ENCODE measurements at regions not wholly inside any gene's neighbourhood (a gene's known extent, or its start where the extent isn't known, plus 50 kb on each side); places are given as distances from the start of the nearest gene placed in this dataset.

DNA sequence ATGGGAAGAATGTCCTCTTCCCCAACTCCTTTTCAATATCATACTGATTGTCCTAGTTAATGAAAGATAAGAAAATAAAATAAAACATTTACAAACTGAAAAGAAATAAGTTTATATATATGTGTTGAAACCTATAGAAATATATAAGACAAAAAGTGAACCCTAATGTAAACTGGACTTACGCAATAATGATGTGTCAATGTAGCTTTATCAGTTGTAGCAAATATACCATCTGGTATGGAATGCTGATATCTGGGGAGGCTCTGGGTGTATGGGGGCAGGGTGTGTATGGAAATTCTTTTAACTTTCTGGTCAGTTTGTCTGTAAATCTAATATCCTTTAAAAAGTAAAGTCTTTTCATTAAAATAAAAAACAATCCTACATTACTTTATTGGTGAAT, 603.9 kb downstream of the DMRTA1 start:
- DNase-seq = no peak
- Histone ChIP-seq H3K36me3 (ENCODE audit: control insufficient read depth in 1 of 2, insufficient read depth in 2 of 2, low read length in 2 of 2) (no peaks in the 10 kb centered on the region), H2AFZ (ENCODE audit: insufficient read depth, low read length, poor library complexity) (no peak overlapping the region), H3K4ac (ENCODE audit: low read depth, low read length) (no peak overlapping the region), H3K23ac (ENCODE audit: low read length) (no peak overlapping the region), H2BK12ac (ENCODE audit: low read length) (no peak overlapping the region), H4K91ac (ENCODE audit: low read depth, low read length) (no peak overlapping the region), H4K8ac (ENCODE audit: low read depth, low read length) (no peak overlapping the region), H2BK120ac (ENCODE audit: insufficient read depth, low read length, poor library complexity) (no peak overlapping the region), H3K79me1 (ENCODE audit: low read length) (no peaks in the 10 kb centered on the region), H3K4me1 (ENCODE audit: control insufficient read depth in 1 of 2, insufficient read depth in 2 of 2, low read length in 2 of 2) (peaks cover 5% of the 10 kb centered on the region in 2 experiments), H3K14ac (ENCODE audit: low read length) (no peak overlapping the region), H3K9me3 (ENCODE audit: insufficient read depth, low read depth, low read length) (no peaks in the 10 kb centered on the region), H3K79me2 (ENCODE audit: control insufficient read depth, insufficient read depth, low read length, poor library complexity) (no peaks in the 10 kb centered on the region), H3K4me3 (ENCODE audit: low read depth, low read length) (no peak overlapping the region), H2BK5ac (ENCODE audit: low read depth, low read length, poor library complexity) (no peak overlapping the region), H3K27ac (ENCODE audit: low read depth, low read length) (no peak overlapping the region), H3K27me3 (ENCODE audit: insufficient read depth, low read length) (no peaks in the 10 kb centered on the region), H3K4me2 (ENCODE audit: low read length) (no peak overlapping the region), H2AK5ac (ENCODE audit: low read length) (no peak overlapping the region), H3K18ac (ENCODE audit: low read length) (no peak overlapping the region), H4K12ac (ENCODE audit: low read depth, low read length) (no peak overlapping the region), H3K9ac (ENCODE audit: low read length) (no peak overlapping the region)
- WGBS (ENCODE audit: extremely low coverage, insufficient coverage, insufficient read length) = no CpG with 5 or more reads among the region's 1 CpG

DNA sequence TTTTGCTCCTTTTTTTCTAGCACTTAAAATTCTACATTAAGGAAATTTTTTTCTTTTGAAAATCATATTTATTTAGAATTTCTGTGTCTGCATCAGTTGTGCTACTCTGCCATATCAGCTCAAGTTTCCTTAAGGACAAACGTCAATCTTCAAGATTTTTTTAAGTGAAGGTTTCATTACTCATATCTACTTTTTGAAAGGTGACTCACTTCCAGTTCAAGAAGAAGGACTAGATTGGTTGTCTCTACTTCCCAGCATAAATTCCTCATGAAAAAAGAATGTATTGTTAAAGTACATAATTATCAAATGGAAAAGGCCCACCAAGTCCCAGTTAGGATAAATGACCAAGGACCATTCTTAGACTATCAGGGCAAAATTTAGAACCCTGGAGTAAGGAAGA, 626.5 kb downstream of the DMRTA1 start:
- H3K79me1 ChIP-seq (ENCODE audit: low read length) = no peaks in the 10 kb centered on the region
- H2AK5ac ChIP-seq (ENCODE audit: low read length) = no peak overlapping the region
- WGBS (ENCODE audit: extremely low coverage, insufficient coverage, insufficient read length) = no CpG with 5 or more reads among the region's 1 CpG
- H3K27ac ChIP-seq (ENCODE audit: low read depth, low read length) = no peak overlapping the region
- H2BK12ac ChIP-seq (ENCODE audit: low read length) = no peak overlapping the region
- DNase-seq = no peak
- H4K12ac ChIP-seq (ENCODE audit: low read depth, low read length) = no peak overlapping the region
- no peaks in the 10 kb centered on the region for H3K79me2 ChIP-seq (ENCODE audit: control insufficient read depth, insufficient read depth, low read length, poor library complexity)
- H2AFZ ChIP-seq (ENCODE audit: insufficient read depth, low read length, poor library complexity) = no peak overlapping the region
- H4K91ac ChIP-seq (ENCODE audit: low read depth, low read length) = no peak overlapping the region
- no peak overlapping the region for H3K14ac ChIP-seq (ENCODE audit: low read length)
- no peak overlapping the region for H3K23ac ChIP-seq (ENCODE audit: low read length)
- no peak overlapping the region for H3K4me2 ChIP-seq (ENCODE audit: low read length)
- H3K4me3 ChIP-seq (ENCODE audit: low read depth, low read length) = no peak overlapping the region
- no peak overlapping the region for H4K8ac ChIP-seq (ENCODE audit: low read depth, low read length)
- no peak overlapping the region for H3K4ac ChIP-seq (ENCODE audit: low read depth, low read length)
- no peaks in the 10 kb centered on the region for H3K4me1 ChIP-seq (ENCODE audit: control insufficient read depth in 1 of 2, insufficient read depth in 2 of 2, low read length in 2 of 2)
- no peak overlapping the region for H2BK5ac ChIP-seq (ENCODE audit: low read depth, low read length, poor library complexity)
- no peaks in the 10 kb centered on the region for H3K9me3 ChIP-seq (ENCODE audit: insufficient read depth, low read depth, low read length)
- H3K18ac ChIP-seq (ENCODE audit: low read length) = no peak overlapping the region
- H2BK120ac ChIP-seq (ENCODE audit: insufficient read depth, low read length, poor library complexity) = no peak overlapping the region
- no peaks in the 10 kb centered on the region for H3K36me3 ChIP-seq (ENCODE audit: control insufficient read depth in 1 of 2, insufficient read depth in 2 of 2, low read length in 2 of 2)
- no peak overlapping the region for H3K9ac ChIP-seq (ENCODE audit: low read length)
- no peaks in the 10 kb centered on the region for H3K27me3 ChIP-seq (ENCODE audit: insufficient read depth, low read length)

DNA sequence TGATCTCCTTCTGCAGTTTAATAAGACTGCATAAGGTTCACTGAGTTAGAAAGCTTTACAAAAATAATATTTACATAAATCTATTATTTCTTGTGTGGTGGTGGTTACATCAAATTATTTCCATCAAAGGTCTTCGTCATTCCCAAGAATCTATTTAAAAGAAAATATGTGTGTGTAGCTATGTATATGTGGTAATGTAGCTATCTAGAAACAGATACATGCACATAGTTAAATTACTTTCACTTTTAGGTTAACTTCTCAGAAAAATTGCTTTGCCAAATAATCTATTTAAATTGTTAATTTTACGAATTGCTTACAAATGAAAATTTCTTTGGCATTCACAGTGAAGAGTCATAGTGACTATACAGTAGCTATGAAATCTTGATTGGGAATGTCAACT, 633.2 kb downstream of the DMRTA1 start:
- Histone ChIP-seq H4K91ac (ENCODE audit: low read depth, low read length) (no peak overlapping the region), H3K4me3 (ENCODE audit: low read depth, low read length) (no peak overlapping the region), H4K12ac (ENCODE audit: low read depth, low read length) (no peak overlapping the region), H3K9ac (ENCODE audit: low read length) (no peak overlapping the region), H2BK120ac (ENCODE audit: insufficient read depth, low read length, poor library complexity) (no peak overlapping the region), H3K4me1 (ENCODE audit: control insufficient read depth in 1 of 2, insufficient read depth in 2 of 2, low read length in 2 of 2) (no peaks in the 10 kb centered on the region), H3K18ac (ENCODE audit: low read length) (no peak overlapping the region), H3K14ac (ENCODE audit: low read length) (no peak overlapping the region), H3K23ac (ENCODE audit: low read length) (no peak overlapping the region), H3K4me2 (ENCODE audit: low read length) (no peak overlapping the region), H2AK5ac (ENCODE audit: low read length) (no peak overlapping the region), H3K9me3 (ENCODE audit: insufficient read depth, low read depth, low read length) (no peaks in the 10 kb centered on the region), H3K27ac (ENCODE audit: low read depth, low read length) (no peak overlapping the region), H2BK5ac (ENCODE audit: low read depth, low read length, poor library complexity) (no peak overlapping the region), H2AFZ (ENCODE audit: insufficient read depth, low read length, poor library complexity) (no peak overlapping the region), H2BK12ac (ENCODE audit: low read length) (no peak overlapping the region), H4K8ac (ENCODE audit: low read depth, low read length) (no peak overlapping the region), H3K79me2 (ENCODE audit: control insufficient read depth, insufficient read depth, low read length, poor library complexity) (no peaks in the 10 kb centered on the region), H3K36me3 (ENCODE audit: control insufficient read depth in 1 of 2, insufficient read depth in 2 of 2, low read length in 2 of 2) (no peaks in the 10 kb centered on the region), H3K4ac (ENCODE audit: low read depth, low read length) (no peak overlapping the region), H3K79me1 (ENCODE audit: low read length) (no peaks in the 10 kb centered on the region), H3K27me3 (ENCODE audit: insufficient read depth, low read length) (no peaks in the 10 kb centered on the region)
- no CpG with 5 or more reads among the region's 2 CpGs for WGBS (ENCODE audit: extremely low coverage, insufficient coverage, insufficient read length)
- DNase-seq = no peak

DNA sequence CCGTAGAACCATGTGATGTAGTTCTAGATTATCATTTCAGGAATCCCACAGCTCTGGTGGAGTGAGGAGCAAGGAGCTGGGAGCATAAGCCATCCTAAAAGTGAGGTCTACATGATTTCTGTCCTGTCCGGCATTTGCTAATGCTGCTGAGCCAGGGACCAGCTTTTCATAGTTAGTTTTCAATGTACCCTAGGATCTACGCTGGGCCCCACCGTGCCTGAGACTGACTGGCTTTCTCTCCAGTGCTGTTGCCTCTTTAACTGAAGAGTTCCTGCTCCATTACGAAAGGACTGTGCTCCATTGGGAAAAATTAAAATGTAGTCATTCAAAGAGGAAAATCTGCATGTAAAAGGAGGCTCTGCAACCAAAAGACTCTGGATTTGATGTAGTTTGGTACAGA, 634.8 kb downstream of the DMRTA1 start:
- no peak overlapping the region for H4K91ac ChIP-seq (ENCODE audit: low read depth, low read length)
- WGBS (ENCODE audit: extremely low coverage, insufficient coverage, insufficient read length) = no CpG with 5 or more reads among the region's 5 CpGs
- no peak overlapping the region for H3K9ac ChIP-seq (ENCODE audit: low read length)
- no peak overlapping the region for H3K18ac ChIP-seq (ENCODE audit: low read length)
- H3K4ac ChIP-seq (ENCODE audit: low read depth, low read length) = no peak overlapping the region
- H2AK5ac ChIP-seq (ENCODE audit: low read length) = no peak overlapping the region
- H4K8ac ChIP-seq (ENCODE audit: low read depth, low read length) = no peak overlapping the region
- no peak overlapping the region for H4K12ac ChIP-seq (ENCODE audit: low read depth, low read length)
- no peak overlapping the region for H3K27ac ChIP-seq (ENCODE audit: low read depth, low read length)
- no peak overlapping the region for H2BK12ac ChIP-seq (ENCODE audit: low read length)
- H3K36me3 ChIP-seq (ENCODE audit: control insufficient read depth in 1 of 2, insufficient read depth in 2 of 2, low read length in 2 of 2) = no peaks in the 10 kb centered on the region
- H3K4me1 ChIP-seq (ENCODE audit: control insufficient read depth in 1 of 2, insufficient read depth in 2 of 2, low read length in 2 of 2) = no peaks in the 10 kb centered on the region
- no peaks in the 10 kb centered on the region for H3K79me1 ChIP-seq (ENCODE audit: low read length)
- H2AFZ ChIP-seq (ENCODE audit: insufficient read depth, low read length, poor library complexity) = no peak overlapping the region
- H3K23ac ChIP-seq (ENCODE audit: low read length) = no peak overlapping the region
- H3K9me3 ChIP-seq (ENCODE audit: insufficient read depth, low read depth, low read length) = no peaks in the 10 kb centered on the region
- no peak overlapping the region for H2BK120ac ChIP-seq (ENCODE audit: insufficient read depth, low read length, poor library complexity)
- DNase-seq = no peak
- H3K14ac ChIP-seq (ENCODE audit: low read length) = no peak overlapping the region
- no peak overlapping the region for H3K4me3 ChIP-seq (ENCODE audit: low read depth, low read length)
- no peak overlapping the region for H2BK5ac ChIP-seq (ENCODE audit: low read depth, low read length, poor library complexity)
- no peaks in the 10 kb centered on the region for H3K27me3 ChIP-seq (ENCODE audit: insufficient read depth, low read length)
- no peak overlapping the region for H3K4me2 ChIP-seq (ENCODE audit: low read length)
- H3K79me2 ChIP-seq (ENCODE audit: control insufficient read depth, insufficient read depth, low read length, poor library complexity) = no peaks in the 10 kb centered on the region
